Uterus (tissue), 2 donors: ENCODE measurements at regions not wholly inside any gene's neighbourhood (a gene's known extent, or its start where the extent isn't known, plus 50 kb on each side); places are given as distances from the start of the nearest gene placed in this dataset.

Source experiments
- POLR2A ChIP-seq, 2 donors: fragments of 450-650 bp; IDR thresholded peaks; one replicate each; pipeline ENCODE4 v1.6.1; 2016; ENCODE audit warnings: antibody characterized with exemption in 2 of 2, mild to moderate bottlenecking in 1 of 2, moderate library complexity in 1 of 2
- TF ChIP-seq, protein P1 (sequence below), 4 experiments: fragments of 200-600 bp in 2 of 4; fragments of 450-650 bp in 2 of 4; sonication (generic) in 2 of 4; IDR thresholded peaks; one replicate each; pipeline ENCODE4 v1.5.1; 2016 to 2019; ENCODE audit warnings: antibody characterized with exemption in 4 of 4, mild to moderate bottlenecking in 2 of 4, moderate library complexity in 1 of 4

DNA sequence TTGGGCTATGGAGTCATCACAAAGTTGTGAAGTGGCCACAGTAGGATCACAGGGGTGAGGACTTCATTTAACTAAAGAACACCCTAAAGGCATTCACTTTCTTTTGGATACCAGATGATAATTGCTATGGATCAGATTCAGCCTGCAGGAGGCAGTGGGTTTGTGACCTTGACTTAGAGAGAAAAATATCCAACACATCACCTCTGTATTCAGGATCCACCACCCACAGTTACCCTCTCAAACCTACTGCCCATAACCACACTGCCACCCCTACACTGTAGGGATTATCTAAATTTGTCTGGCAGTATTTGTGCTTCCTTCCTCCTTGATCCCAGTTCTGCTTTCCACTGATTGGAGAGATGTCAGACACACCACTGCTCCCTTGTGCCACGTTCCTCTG lies 269.4 kb downstream of the MYCN start:
- TF ChIP-seq, protein P1, sequence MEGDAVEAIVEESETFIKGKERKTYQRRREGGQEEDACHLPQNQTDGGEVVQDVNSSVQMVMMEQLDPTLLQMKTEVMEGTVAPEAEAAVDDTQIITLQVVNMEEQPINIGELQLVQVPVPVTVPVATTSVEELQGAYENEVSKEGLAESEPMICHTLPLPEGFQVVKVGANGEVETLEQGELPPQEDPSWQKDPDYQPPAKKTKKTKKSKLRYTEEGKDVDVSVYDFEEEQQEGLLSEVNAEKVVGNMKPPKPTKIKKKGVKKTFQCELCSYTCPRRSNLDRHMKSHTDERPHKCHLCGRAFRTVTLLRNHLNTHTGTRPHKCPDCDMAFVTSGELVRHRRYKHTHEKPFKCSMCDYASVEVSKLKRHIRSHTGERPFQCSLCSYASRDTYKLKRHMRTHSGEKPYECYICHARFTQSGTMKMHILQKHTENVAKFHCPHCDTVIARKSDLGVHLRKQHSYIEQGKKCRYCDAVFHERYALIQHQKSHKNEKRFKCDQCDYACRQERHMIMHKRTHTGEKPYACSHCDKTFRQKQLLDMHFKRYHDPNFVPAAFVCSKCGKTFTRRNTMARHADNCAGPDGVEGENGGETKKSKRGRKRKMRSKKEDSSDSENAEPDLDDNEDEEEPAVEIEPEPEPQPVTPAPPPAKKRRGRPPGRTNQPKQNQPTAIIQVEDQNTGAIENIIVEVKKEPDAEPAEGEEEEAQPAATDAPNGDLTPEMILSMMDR (IDR thresholded peaks at IDR 0.05), result no peak
- no peak for TF ChIP-seq POLR2A (IDR thresholded peaks at IDR 0.05)
